Ishikawa (cell line): ENCODE measurements at regions not wholly inside any gene's neighbourhood (a gene's known extent, or its start where the extent isn't known, plus 50 kb on each side); places are given as distances from the start of the nearest gene placed in this dataset.

Experiments
- TAF1 ChIP-seq: IDR thresholded peaks from 2 replicates; pipeline ENCODE4 v1.6.1; 2012; ENCODE audit warnings: low read depth, mild to moderate bottlenecking
- TF ChIP-seq, protein P1 (sequence below): IDR thresholded peaks from 2 replicates; pipeline ENCODE4 v1.6.1; 2012

DNA sequence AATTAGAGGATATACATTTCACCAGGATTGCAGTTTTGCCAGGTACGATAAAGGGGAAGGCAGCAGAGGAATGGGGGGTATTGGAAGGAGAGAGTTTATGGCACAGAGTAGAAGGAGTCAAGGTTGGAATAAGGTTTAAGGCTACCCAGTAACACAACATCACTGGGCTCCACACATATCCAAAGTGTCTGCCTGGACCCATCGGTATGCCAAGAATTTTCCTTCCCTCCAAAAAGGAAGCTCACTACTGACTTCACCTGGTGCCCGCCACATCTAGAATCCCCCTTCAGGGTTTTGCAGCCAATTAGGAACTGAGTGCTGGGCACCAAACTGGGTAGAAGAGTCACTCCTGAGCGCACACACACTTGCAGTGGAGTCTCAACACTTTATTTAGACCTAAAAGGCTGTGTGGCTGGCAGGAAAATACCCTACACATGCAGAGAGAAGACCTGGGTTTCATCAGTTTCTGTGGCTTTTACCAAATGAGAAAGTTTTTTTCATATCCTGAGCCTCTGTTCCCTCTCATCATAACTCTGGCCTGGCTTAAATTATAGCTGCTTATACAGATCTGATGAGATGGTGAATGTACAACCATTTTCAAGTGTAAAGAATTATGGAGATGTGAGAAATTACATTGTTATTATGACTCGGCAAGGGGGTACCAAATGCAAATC, 190.8 kb upstream of the LPP start:
- TF ChIP-seq, protein P1, sequence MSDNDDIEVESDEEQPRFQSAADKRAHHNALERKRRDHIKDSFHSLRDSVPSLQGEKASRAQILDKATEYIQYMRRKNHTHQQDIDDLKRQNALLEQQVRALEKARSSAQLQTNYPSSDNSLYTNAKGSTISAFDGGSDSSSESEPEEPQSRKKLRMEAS = no peak
- no peak for TF ChIP-seq TAF1
